ENCODE measurements at regions not wholly inside any gene's neighbourhood (a gene's known extent, or its start where the extent isn't known, plus 50 kb on each side); places are given as distances from the start of the nearest gene placed in this dataset.

- TF ChIP-seq POLR2A (IDR thresholded peaks at IDR 0.05; ENCODE audit: low read depth, low read length) (no peak), TAF1 (IDR thresholded peaks at IDR 0.05; ENCODE audit: borderline replicate concordance, low read depth, low read length) (no peak), POLR2AphosphoS5 (IDR thresholded peaks at IDR 0.05; ENCODE audit: low read depth, low read length) (no peak)
These were observed 566.9 kb downstream of the BCKDHB start for GRCh38 chr6:80673367-80673766.
